ENCODE measurements at regions not wholly inside any gene's neighbourhood (a gene's known extent, or its start where the extent isn't known, plus 50 kb on each side); places are given as distances from the start of the nearest gene placed in this dataset.

DNA sequence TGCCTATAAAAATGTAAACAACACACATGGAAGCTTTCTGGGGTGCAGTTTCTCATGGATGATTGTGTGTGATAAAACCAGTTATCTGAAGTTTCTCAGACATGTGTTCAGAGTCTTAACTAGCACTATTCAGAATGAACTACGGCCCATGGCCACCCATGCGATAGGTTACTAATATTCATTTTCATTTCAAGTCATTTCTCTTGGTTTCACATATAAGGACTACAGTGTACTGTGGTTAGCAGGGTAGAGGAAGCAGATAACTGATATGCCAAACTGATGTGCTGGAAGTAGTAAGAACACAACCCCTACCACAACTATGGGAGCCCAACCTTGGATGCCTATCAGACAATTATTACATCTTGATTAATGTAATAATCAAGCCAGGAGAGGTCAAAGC, 372.1 kb downstream of the DTWD2 start:
- Histone ChIP-seq H3K36me3 (no peaks in the 10 kb centered on the region), H3K27me3 (no peaks in the 10 kb centered on the region), H3K9me3 (no peaks in the 10 kb centered on the region), H3K27ac (no peak overlapping the region), H3K4me3 (no peak overlapping the region), H3K4me1 (no peaks in the 10 kb centered on the region)
- intact Hi-C loops (cut with DNase I): no loop called here
- no peak for ATAC-seq
- TF ChIP-seq, protein P1, sequence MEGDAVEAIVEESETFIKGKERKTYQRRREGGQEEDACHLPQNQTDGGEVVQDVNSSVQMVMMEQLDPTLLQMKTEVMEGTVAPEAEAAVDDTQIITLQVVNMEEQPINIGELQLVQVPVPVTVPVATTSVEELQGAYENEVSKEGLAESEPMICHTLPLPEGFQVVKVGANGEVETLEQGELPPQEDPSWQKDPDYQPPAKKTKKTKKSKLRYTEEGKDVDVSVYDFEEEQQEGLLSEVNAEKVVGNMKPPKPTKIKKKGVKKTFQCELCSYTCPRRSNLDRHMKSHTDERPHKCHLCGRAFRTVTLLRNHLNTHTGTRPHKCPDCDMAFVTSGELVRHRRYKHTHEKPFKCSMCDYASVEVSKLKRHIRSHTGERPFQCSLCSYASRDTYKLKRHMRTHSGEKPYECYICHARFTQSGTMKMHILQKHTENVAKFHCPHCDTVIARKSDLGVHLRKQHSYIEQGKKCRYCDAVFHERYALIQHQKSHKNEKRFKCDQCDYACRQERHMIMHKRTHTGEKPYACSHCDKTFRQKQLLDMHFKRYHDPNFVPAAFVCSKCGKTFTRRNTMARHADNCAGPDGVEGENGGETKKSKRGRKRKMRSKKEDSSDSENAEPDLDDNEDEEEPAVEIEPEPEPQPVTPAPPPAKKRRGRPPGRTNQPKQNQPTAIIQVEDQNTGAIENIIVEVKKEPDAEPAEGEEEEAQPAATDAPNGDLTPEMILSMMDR (IDR thresholded peaks at IDR 0.05): no peak
- no peak for DNase-seq

DNA sequence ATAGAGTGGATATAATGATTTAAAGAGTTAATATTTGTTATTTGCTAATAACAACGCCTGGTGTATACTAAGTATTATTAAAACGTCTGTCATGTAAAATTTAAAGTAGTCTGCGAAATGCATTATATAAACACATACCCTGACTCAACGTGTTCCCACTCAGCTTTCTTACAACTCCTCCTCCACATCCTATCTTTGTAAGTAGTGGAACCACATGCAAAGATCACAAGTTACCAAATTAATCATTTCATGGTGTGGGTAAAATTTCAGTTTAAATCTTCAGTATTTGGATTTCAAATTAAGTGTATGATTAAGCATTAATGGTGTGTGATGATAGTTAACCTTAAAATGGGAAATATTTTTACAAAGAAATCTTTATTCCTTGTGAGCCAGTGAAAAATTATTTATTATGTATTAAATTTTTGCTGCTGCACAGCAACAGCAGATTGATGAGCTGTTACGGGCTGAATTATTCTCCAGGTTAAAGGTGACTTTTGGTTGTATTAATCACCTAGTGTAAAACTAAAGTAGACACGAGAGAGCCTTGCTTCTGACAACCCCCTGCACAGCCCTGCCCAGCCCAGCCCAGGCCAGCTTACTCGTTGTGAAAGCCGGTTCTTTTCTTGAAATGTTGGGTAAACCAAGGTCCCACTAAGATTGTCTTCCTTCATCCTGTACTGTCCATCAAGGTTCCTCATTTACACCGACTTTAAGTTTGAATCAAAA, 373.5 kb downstream of the DTWD2 start:
- ATAC-seq: peak; percentile 34

DNA sequence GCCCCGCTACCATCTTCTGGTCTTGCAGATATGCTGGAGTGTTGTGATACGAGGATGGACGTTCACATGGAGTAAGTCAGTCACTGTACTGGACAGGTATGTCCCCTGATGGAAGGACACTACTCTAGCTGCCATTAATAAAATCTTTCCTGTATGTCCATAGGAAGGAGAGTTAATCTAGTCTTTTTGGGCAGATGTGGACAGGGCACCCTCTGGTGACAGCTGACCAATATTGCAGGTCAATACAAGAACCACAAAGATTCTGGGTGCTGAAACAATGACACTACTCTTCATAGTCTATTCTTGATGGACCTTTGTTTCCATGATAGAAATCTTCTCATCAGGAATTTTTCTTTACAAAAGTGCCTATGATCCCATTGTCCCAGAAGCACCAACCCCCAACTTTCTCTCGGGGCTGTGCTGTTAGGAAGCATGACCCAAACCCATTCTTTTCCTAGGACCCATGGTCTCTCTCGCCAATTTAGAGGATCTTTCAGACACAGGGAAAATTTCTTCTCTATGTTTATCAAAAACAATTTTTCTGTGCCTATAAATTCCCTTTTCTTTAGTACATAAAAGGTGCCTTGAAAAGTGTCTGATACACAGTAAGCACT, 376.9 kb downstream of the DTWD2 start:
- Histone ChIP-seq H3K4me1 (no peaks in the 10 kb centered on the region), H3K9me3 (no peaks in the 10 kb centered on the region), H3K36me3 (no peaks in the 10 kb centered on the region), H3K4me3 (no peak overlapping the region), H3K27ac (no peak overlapping the region), H3K27me3 (no peaks in the 10 kb centered on the region)
- intact Hi-C loops (cut with DNase I): no loop called here
- ATAC-seq: peak; percentile 59
- TF ChIP-seq, protein P1 (IDR thresholded peaks at IDR 0.05): peak; percentile 55
- no peak for DNase-seq

More for the DNA sequence above, 373.5 kb downstream of the DTWD2 start:
- no peaks in the 10 kb centered on the region for H3K36me3 ChIP-seq
- no peak overlapping the region for H3K4me3 ChIP-seq
- no peak overlapping the region for H3K27ac ChIP-seq
- no peak for DNase-seq
- intact Hi-C loops (cut with DNase I): no loop called here
- no peaks in the 10 kb centered on the region for H3K4me1 ChIP-seq
- no peaks in the 10 kb centered on the region for H3K9me3 ChIP-seq
- H3K27me3 ChIP-seq: no peaks in the 10 kb centered on the region
- TF ChIP-seq, protein P1 (IDR thresholded peaks at IDR 0.05): no peak

DNA sequence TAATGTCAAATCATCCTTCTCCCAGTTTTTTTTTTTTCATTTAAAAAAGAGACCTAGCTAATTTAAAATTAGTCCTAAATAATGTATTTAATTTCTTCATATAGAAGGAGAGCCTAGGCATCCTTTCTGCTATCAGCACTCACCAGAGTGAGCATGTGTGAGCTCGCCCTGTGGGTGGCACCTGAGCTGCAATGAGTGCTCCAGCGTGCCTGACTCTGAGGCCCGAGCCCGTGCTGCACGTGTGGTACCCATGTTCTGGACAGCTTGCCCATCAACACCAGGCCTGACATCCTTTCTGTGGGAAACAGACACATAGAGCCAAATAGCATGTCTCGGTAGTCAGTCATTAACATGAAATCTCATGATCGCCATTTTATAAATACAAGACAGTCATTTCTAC, 381.4 kb downstream of the DTWD2 start:
- TF ChIP-seq, protein P1 (IDR thresholded peaks at IDR 0.05): no peak
- intact Hi-C loops (cut with DNase I): no loop called here
- H3K4me3 ChIP-seq: no peak overlapping the region
- no peaks in the 10 kb centered on the region for H3K9me3 ChIP-seq
- DNase-seq: no peak
- no peak overlapping the region for H3K27ac ChIP-seq
- H3K36me3 ChIP-seq: no peaks in the 10 kb centered on the region
- no peak for ATAC-seq
- no peaks in the 10 kb centered on the region for H3K4me1 ChIP-seq
- H3K27me3 ChIP-seq: no peaks in the 10 kb centered on the region

DNA sequence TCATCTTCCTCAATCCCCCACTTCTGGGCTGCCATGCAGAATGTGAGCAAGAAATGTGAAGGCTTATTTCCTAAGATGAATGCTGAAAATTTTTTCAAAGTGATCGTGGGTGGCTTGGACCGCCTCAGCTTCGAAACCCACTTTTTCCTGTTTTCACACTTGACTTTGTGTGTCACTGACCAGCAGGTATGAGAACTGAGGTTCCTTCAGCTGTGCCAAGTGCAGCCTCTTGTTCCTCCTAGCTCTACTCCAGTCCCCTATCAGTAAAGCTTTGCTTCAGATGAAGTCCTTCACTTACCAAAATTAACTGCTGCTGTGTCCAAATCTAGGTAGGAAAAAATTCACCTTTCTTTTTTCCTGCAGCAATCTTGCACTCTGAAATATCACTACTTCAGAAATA, 382.6 kb downstream of the DTWD2 start:
- Histone ChIP-seq H3K9me3 (no peaks in the 10 kb centered on the region), H3K27me3 (no peaks in the 10 kb centered on the region), H3K36me3 (no peaks in the 10 kb centered on the region), H3K4me3 (no peak overlapping the region), H3K27ac (no peak overlapping the region), H3K4me1 (no peaks in the 10 kb centered on the region)
- TF ChIP-seq, protein P1 (IDR thresholded peaks at IDR 0.05): no peak
- intact Hi-C loops (cut with DNase I): no loop called here
- DNase-seq (no peak), ATAC-seq (no peak)
